ENCODE measurements at regions not wholly inside any gene's neighbourhood (a gene's known extent, or its start where the extent isn't known, plus 50 kb on each side); places are given as distances from the start of the nearest gene placed in this dataset.
"Not testable (repeated sequence)": the region's sequence is repeated elsewhere in the genome, so short reads cannot be mapped to it uniquely, and the experiment has no call there.

DNA sequence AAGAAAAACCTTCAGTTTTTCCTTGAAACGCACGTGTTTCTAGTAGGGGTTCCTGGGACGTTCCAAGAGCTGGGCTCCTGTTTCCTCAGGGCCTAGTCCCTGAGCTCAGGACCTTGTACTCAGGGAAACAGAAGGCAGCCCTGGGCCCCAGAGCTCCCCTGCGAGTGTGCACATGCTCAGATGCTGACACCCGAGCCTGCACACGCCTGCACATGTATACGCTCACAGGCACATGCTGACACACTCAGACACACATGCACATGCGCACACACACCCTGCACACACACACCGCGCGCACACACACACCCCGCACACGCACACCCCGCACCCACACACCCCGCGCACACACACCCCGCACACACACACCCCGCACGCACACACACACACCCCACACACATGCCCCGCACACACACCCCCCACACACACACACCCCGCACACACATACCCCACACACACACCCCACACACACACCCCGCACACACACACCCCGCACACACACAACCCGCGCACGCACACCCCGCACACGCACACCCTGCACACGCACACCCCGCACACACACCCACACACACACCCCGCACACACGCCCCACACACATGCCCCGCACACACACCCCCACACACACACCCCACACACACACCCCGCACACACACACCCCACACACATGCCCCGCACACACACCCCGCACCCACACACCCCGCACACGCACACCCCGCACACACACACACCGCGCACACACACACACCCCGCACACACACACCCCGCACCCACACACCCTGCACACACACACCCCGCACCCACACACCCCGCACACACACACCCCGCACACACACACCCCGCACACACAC, 52.2 kb downstream of the CALML3 start:
- no peak for TF ChIP-seq ZNF263 (CRISPR knock-in tag; IDR thresholded peaks at IDR 0.05; ENCODE audit: low read depth)
- Mint-ChIP-seq H3K4me3 (no peak overlapping the region), H3K36me3 (no peaks in the 10 kb centered on the region), H3K4me1 (peaks cover 12% of the 10 kb centered on the region), H3K9me3 (no peaks in the 10 kb centered on the region), H3K27ac (no peak overlapping the region), H3K27me3 (ENCODE audit: low read depth) (no peaks in the 10 kb centered on the region)
- no peak for DNase-seq (ENCODE audit: low spot score)
- POLR2A ChIA-PET, result no interaction called here
- CTCF ChIA-PET, result no interaction called here
- no peak for ATAC-seq

DNA sequence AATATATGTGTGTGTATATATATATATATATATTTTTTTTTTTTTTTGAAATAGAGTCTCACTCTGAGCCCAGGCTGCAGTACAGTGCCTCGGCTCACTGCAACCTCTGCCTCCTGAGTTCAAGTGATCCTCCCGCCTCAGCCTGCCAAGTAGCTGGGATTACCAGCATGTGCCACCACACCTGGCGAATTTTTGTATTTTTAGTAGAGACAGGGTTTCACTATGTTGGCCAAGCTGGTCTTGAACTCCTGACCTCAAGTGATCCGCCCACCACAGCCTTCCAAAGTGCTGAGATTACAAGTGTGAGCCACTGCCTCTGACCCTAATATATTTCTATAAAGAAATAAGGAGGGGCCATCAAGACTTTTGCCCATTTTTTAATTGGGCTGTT, 55.3 kb downstream of the CALML3 start:
- CTCF ChIA-PET; H3K36me3 Mint-ChIP-seq; DNase-seq (ENCODE audit: low spot score); H3K27ac Mint-ChIP-seq; H3K27me3 Mint-ChIP-seq (ENCODE audit: low read depth); POLR2A ChIA-PET; H3K9me3 Mint-ChIP-seq; H3K4me3 Mint-ChIP-seq; ATAC-seq: not testable (repeated sequence)
- H3K4me1 Mint-ChIP-seq, result peaks cover 19% of the 10 kb centered on the region

DNA sequence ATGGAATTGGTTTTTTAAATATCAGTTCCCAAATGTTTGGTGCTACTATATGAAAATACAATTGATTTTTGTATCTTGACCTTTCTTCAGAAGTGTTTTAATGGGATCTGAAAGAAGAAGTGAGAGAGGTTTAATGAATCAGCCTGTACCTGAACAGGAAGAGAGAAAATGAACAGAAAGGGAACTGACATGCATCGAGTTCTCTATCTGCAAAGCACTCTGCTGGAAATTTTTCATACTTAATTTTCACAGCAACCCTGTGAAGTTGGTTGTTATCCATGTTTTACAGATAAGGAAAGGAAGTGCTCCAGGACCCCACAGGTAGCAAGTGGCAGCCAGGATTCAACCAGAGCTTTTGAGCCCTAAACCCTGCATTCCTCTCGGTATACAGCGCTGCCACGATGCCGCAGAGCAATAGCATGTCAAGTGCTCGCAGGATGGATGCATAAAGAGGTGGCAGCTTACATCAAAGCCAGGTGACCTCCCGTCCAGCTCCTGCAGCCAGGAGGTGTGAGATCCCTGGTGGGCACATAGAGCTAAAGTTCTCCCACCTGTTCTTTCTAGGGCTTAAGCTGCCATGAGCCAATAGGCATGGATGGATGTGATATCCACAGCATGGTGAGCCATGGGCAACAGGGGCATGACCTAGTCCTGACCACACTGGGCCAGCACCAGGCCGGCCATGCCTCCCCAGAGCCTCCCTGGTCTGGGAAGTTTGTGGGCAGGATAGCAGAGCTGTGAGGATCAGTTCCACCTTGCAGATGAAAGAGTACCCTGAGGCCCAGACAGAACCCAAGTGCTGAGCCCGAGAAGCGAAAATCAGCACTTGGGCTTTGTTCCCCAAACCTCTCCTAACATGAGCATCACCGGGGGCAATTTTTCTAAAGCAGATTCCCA, 57.2 kb downstream of the CALML3 start:
- H3K4me1 Mint-ChIP-seq, result peaks cover 34% of the 10 kb centered on the region
- ATAC-seq (no peak), DNase-seq (ENCODE audit: low spot score) (no peak)
- H3K36me3 Mint-ChIP-seq, result no peaks in the 10 kb centered on the region
- CTCF ChIA-PET, result interaction anchor here (0.6 to 2.0 kb wide), 6 partner anchors 18 to 141 kb away, joined by 3 to 7 read pairs (median 4); no protein-coding TSS in a partner anchor
- H3K4me3 Mint-ChIP-seq, result no peak overlapping the region
- 0 out of 2 replicates have a peak, but pooled peaks cover 4% of the 10 kb centered on the region for H3K27me3 Mint-ChIP-seq (ENCODE audit: low read depth)
- H3K27ac Mint-ChIP-seq, result no peak overlapping the region
- H3K9me3 Mint-ChIP-seq, result no peaks in the 10 kb centered on the region
- TF ChIP-seq JUN (CRISPR knock-in tag; IDR thresholded peaks at IDR 0.05) (no peak), ZNF671 (CRISPR knock-in tag; IDR thresholded peaks at IDR 0.05) (no peak), TCF7 (CRISPR knock-in tag; IDR thresholded peaks at IDR 0.05; ENCODE audit: low read depth) (no peak), ZNF121 (CRISPR knock-in tag; IDR thresholded peaks at IDR 0.05) (no peak), NR3C1 (CRISPR knock-in tag; conservative IDR thresholded peaks at IDR 0.05; ENCODE audit: low read depth) (no peak), GTF2I (CRISPR knock-in tag; conservative IDR thresholded peaks at IDR 0.05) (no peak), NFYB (CRISPR knock-in tag; conservative IDR thresholded peaks at IDR 0.05; ENCODE audit: low read depth) (no peak), NFE2L1 (CRISPR knock-in tag; IDR thresholded peaks at IDR 0.05) (no peak), ZNF138 (CRISPR knock-in tag; conservative IDR thresholded peaks at IDR 0.05) (no peak), ATF1 (CRISPR knock-in tag; IDR thresholded peaks at IDR 0.05) (no peak), RELA (CRISPR knock-in tag; IDR thresholded peaks at IDR 0.05; ENCODE audit: borderline replicate concordance) (no peak), IRF2 (CRISPR knock-in tag; IDR thresholded peaks at IDR 0.05; ENCODE audit: borderline replicate concordance, low read depth) (no peak)
- TF ChIP-seq, protein P1, sequence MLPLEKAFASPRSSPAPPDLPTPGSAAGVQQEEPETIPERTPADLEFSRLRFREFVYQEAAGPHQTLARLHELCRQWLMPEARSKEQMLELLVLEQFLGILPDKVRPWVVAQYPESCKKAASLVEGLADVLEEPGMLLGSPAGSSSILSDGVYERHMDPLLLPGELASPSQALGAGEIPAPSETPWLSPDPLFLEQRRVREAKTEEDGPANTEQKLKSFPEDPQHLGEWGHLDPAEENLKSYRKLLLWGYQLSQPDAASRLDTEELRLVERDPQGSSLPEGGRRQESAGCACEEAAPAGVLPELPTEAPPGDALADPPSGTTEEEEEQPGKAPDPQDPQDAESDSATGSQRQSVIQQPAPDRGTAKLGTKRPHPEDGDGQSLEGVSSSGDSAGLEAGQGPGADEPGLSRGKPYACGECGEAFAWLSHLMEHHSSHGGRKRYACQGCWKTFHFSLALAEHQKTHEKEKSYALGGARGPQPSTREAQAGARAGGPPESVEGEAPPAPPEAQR (CRISPR knock-in tag; IDR thresholded peaks at IDR 0.05), result no peak
- TF ChIP-seq, protein P2, sequence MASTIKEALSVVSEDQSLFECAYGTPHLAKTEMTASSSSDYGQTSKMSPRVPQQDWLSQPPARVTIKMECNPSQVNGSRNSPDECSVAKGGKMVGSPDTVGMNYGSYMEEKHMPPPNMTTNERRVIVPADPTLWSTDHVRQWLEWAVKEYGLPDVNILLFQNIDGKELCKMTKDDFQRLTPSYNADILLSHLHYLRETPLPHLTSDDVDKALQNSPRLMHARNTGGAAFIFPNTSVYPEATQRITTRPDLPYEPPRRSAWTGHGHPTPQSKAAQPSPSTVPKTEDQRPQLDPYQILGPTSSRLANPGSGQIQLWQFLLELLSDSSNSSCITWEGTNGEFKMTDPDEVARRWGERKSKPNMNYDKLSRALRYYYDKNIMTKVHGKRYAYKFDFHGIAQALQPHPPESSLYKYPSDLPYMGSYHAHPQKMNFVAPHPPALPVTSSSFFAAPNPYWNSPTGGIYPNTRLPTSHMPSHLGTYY (CRISPR knock-in tag; IDR thresholded peaks at IDR 0.05), result no peak
- TF ChIP-seq, protein P3, sequence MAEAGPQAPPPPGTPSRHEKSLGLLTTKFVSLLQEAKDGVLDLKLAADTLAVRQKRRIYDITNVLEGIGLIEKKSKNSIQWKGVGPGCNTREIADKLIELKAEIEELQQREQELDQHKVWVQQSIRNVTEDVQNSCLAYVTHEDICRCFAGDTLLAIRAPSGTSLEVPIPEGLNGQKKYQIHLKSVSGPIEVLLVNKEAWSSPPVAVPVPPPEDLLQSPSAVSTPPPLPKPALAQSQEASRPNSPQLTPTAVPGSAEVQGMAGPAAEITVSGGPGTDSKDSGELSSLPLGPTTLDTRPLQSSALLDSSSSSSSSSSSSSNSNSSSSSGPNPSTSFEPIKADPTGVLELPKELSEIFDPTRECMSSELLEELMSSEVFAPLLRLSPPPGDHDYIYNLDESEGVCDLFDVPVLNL (CRISPR knock-in tag; IDR thresholded peaks at IDR 0.05; ENCODE audit: borderline replicate concordance, low read depth), result no peak
- POLR2A ChIA-PET, result no interaction called here

Measured in WTC11 (cell line).